HL-60 (cell line): ENCODE measurements at regions not wholly inside any gene's neighbourhood (a gene's known extent, or its start where the extent isn't known, plus 50 kb on each side); places are given as distances from the start of the nearest gene placed in this dataset.

Experiments used
- GABPA ChIP-seq: IDR thresholded peaks from 2 replicates; pipeline ENCODE4 v1.6.1; 2012; ENCODE audit warnings: low read depth
- POLR2AphosphoS5 ChIP-seq: IDR thresholded peaks from 2 replicates; pipeline ENCODE4 v1.6.1; 2012; ENCODE audit warnings: low read depth
- SPI1 ChIP-seq: IDR thresholded peaks from 2 replicates; pipeline ENCODE4 v1.6.1; 2012; ENCODE audit warnings: low read depth, mild to moderate bottlenecking, borderline replicate concordance
- TF ChIP-seq, protein P1 (sequence below): IDR thresholded peaks from one replicate; pipeline ENCODE4 v1.5.1; 2011; ENCODE audit warnings: low read length, control low read depth, inconsistent platforms; ENCODE audit not compliant: insufficient read depth
- TF ChIP-seq, protein P2 (sequence below): IDR thresholded peaks from 2 replicates; pipeline ENCODE4 v1.6.1; 2012; ENCODE audit warnings: low read depth; ENCODE audit not compliant: insufficient replicate concordance

GRCh38 chr3:87413814-87414213 is 137.4 kb upstream of the POU1F1 start:
- TF ChIP-seq, protein P1, sequence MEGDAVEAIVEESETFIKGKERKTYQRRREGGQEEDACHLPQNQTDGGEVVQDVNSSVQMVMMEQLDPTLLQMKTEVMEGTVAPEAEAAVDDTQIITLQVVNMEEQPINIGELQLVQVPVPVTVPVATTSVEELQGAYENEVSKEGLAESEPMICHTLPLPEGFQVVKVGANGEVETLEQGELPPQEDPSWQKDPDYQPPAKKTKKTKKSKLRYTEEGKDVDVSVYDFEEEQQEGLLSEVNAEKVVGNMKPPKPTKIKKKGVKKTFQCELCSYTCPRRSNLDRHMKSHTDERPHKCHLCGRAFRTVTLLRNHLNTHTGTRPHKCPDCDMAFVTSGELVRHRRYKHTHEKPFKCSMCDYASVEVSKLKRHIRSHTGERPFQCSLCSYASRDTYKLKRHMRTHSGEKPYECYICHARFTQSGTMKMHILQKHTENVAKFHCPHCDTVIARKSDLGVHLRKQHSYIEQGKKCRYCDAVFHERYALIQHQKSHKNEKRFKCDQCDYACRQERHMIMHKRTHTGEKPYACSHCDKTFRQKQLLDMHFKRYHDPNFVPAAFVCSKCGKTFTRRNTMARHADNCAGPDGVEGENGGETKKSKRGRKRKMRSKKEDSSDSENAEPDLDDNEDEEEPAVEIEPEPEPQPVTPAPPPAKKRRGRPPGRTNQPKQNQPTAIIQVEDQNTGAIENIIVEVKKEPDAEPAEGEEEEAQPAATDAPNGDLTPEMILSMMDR, result no peak
- TF ChIP-seq POLR2AphosphoS5 (no peak), SPI1 (no peak), GABPA (no peak)
- TF ChIP-seq, protein P2, sequence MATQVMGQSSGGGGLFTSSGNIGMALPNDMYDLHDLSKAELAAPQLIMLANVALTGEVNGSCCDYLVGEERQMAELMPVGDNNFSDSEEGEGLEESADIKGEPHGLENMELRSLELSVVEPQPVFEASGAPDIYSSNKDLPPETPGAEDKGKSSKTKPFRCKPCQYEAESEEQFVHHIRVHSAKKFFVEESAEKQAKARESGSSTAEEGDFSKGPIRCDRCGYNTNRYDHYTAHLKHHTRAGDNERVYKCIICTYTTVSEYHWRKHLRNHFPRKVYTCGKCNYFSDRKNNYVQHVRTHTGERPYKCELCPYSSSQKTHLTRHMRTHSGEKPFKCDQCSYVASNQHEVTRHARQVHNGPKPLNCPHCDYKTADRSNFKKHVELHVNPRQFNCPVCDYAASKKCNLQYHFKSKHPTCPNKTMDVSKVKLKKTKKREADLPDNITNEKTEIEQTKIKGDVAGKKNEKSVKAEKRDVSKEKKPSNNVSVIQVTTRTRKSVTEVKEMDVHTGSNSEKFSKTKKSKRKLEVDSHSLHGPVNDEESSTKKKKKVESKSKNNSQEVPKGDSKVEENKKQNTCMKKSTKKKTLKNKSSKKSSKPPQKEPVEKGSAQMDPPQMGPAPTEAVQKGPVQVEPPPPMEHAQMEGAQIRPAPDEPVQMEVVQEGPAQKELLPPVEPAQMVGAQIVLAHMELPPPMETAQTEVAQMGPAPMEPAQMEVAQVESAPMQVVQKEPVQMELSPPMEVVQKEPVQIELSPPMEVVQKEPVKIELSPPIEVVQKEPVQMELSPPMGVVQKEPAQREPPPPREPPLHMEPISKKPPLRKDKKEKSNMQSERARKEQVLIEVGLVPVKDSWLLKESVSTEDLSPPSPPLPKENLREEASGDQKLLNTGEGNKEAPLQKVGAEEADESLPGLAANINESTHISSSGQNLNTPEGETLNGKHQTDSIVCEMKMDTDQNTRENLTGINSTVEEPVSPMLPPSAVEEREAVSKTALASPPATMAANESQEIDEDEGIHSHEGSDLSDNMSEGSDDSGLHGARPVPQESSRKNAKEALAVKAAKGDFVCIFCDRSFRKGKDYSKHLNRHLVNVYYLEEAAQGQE, result no peak
